ENCODE measurements at regions not wholly inside any gene's neighbourhood (a gene's known extent, or its start where the extent isn't known, plus 50 kb on each side); places are given as distances from the start of the nearest gene placed in this dataset.
"Not testable (repeated sequence)": the region's sequence is repeated elsewhere in the genome, so short reads cannot be mapped to it uniquely, and the experiment has no call there.

GRCh38 chr16:13324851-13325250 is 423.5 kb downstream of the SHISA9 start:
- DNase-seq (ENCODE audit: low read depth) = no peak
- no peak for TF ChIP-seq CTCF (conservative IDR thresholded peaks at IDR 0.05; ENCODE audit: low read depth, low read length)

GRCh38 chr16:13325396-13325795 is 424.0 kb downstream of the SHISA9 start:
- TF ChIP-seq CTCF (conservative IDR thresholded peaks at IDR 0.05; ENCODE audit: low read depth, low read length) = no peak
- no peak for DNase-seq (ENCODE audit: low read depth)
- no peak overlapping the region for H3K4me3 ChIP-seq (ENCODE audit: low read depth, low read length)

More at GRCh38 chr16:13324851-13325250, 423.5 kb downstream of the SHISA9 start:
- no peak overlapping the region for H3K4me3 ChIP-seq (ENCODE audit: low read depth, low read length)

GRCh38 chr16:13331918-13332317 is 430.5 kb downstream of the SHISA9 start:
- no peak for DNase-seq (ENCODE audit: low read depth)
- TF ChIP-seq CTCF (conservative IDR thresholded peaks at IDR 0.05; ENCODE audit: low read depth, low read length) = no peak
- no peak overlapping the region for H3K4me3 ChIP-seq (ENCODE audit: low read depth, low read length)

- no peak overlapping the region for H3K4me3 ChIP-seq (ENCODE audit: low read depth, low read length)
- no peak for TF ChIP-seq CTCF (conservative IDR thresholded peaks at IDR 0.05; ENCODE audit: low read depth, low read length)
- no peak for DNase-seq (ENCODE audit: low read depth)
Measured at GRCh38 chr16:13332713-13333255, 431.4 kb downstream of the SHISA9 start.

DNA sequence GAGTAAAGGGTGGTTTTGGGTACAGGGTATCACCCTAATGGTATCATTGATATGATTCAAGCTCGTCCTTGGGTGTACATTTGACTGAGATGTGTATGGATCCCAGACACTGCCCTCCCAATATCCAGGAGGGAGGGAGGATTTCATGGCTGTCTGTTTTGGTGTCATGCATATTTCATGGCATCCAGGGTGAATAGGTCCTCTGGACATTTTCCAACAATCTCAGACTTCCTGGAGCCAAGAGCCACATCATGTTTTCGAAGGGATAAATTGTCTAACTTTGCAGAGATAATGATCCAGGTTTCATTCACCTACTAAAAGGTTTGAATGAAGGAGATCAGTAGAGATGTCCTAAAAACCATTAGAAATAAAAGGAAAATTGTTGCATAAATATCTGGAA is 431.9 kb downstream of the SHISA9 start:
- DNase-seq (ENCODE audit: low read depth) = no peak
- TF ChIP-seq CTCF (conservative IDR thresholded peaks at IDR 0.05; ENCODE audit: low read depth, low read length) = no peak
- H3K4me3 ChIP-seq (ENCODE audit: low read depth, low read length) = no peak overlapping the region

GRCh38 chr16:13335879-13336278 is 434.5 kb downstream of the SHISA9 start:
- TF ChIP-seq CTCF (conservative IDR thresholded peaks at IDR 0.05; ENCODE audit: low read depth, low read length) = no peak

GRCh38 chr16:13336335-13336734 is 434.9 kb downstream of the SHISA9 start:
- no peak overlapping the region for H3K4me3 ChIP-seq (ENCODE audit: low read depth, low read length)
- no peak for TF ChIP-seq CTCF (conservative IDR thresholded peaks at IDR 0.05; ENCODE audit: low read depth, low read length)
- no peak for DNase-seq (ENCODE audit: low read depth)

More at GRCh38 chr16:13335879-13336278, 434.5 kb downstream of the SHISA9 start:
- no peak for DNase-seq (ENCODE audit: low read depth)
- H3K4me3 ChIP-seq (ENCODE audit: low read depth, low read length) = no peak overlapping the region

GRCh38 chr16:13336907-13337881 is 435.8 kb downstream of the SHISA9 start:
- not testable (repeated sequence) for DNase-seq (ENCODE audit: low read depth)

More at GRCh38 chr16:13336907-13337881, 435.8 kb downstream of the SHISA9 start:
- not testable (repeated sequence) for H3K4me3 ChIP-seq (ENCODE audit: low read depth, low read length)

Measured in choroid plexus epithelial cell (primary cell).